GM18517 (cell line): ENCODE measurements at regions not wholly inside any gene's neighbourhood (a gene's known extent, or its start where the extent isn't known, plus 50 kb on each side); places are given as distances from the start of the nearest gene placed in this dataset.

Source experiments
- ATAC-seq: cut with Tn5 transposase; IDR thresholded peaks from one replicate; pipeline ENCODE4 v1.9.1; 2021; ENCODE audit warnings: mild to moderate bottlenecking, moderate library complexity; ENCODE audit not compliant: unreplicated experiment

DNA sequence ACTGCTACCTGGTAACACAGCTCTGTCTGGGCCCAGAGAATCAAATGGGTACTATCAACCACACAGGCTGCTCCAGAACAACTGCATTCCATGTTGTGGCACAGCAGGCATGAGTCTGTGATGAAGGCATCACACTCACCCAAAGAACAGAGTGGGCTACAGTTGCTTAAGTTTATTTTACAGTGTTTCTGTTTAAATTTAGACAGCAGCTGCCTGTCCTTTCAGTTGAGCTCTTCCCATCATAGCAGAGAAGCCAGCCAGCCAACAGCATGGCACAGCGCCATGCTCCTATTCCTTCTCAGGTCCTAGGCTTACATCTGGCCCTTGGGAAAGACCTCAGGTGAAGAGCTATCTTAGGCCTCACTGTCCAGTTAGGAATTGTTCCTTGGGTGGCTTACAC is 147.0 kb upstream of the FRMD6 start:
- ATAC-seq, result no peak

GRCh38 chr14:51507511-51507905 is 144.2 kb upstream of the FRMD6 start:
- ATAC-seq, result no peak

DNA sequence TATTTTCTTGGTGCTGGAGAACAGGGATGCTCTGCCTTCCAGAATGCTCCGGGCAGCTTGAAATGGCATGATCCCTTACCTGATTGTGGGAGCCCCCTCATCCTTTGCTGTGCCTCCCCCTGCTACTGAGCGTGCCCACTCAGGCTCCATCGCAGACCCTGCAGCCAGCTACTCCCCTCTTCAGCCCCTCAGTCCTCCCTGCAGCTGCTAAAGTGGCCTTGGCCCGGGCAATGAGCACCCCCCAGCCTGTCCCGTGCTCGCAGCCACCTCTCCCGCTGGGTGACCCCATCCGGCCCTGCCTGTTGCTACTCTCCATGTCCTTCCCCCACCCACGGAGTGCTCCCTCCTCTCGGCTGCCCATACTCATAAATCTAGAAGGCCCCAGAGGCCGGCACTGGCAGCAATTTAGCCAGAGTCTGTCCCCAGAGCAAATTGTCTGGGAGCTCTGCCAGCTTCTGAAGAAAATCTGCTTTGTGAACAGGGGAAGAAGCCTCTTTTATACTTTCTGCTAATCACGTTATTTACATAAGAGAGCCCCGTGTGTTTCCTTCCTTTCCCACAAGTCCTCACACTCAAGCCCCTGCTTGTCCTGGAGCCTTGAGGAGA is 143.7 kb upstream of the FRMD6 start:
- no peak for ATAC-seq

DNA sequence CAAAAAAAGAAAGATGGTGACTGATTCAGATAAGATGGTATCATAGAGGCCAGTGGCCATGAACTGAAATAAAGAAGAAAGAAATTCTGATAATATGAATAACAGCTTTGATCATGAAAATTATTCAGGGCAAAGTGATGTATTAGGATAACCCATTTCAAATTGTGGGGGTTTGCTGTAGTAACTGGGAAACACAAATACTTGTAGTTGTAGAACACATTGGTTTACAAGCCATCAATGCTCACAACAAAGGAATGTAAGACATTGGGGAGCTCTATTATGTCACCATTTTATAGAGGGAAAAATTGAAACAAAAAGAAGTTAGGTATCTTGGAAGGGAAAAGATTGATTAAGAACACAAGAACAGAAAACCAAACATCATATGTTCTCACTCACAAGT is 140.4 kb upstream of the FRMD6 start:
- ATAC-seq, result no peak

GRCh38 chr14:51512316-51512715 is 139.4 kb upstream of the FRMD6 start:
- ATAC-seq, result no peak

- ATAC-seq, result no peak
Observed at GRCh38 chr14:51513281-51513680, 138.4 kb upstream of the FRMD6 start.

DNA sequence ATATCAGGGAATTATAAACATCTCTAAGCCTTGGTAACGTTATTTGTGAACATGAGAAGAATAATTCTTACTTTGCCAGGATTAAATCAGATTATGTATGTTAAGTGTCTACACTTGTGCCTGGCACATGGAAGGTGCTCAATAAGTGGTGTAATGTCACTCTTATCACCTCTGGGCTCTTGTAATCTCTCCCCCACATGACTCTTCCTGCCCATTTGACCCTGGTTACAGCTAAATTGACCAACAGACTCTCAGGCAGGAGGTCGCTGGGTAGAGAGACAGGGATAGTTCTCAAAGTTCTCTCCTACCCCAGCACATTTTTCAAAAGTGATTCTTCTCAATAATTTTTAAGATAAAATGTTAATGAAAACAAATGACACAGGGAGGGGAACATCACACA is 137.8 kb upstream of the FRMD6 start:
- no peak for ATAC-seq

GRCh38 chr14:51515611-51516010 is 136.1 kb upstream of the FRMD6 start:
- no peak for ATAC-seq

GRCh38 chr14:51516706-51517395 is 134.9 kb upstream of the FRMD6 start:
- no peak for ATAC-seq

- no peak for ATAC-seq
Observed at GRCh38 chr14:51518280-51518679, 133.4 kb upstream of the FRMD6 start.

GRCh38 chr14:51518711-51519110 is 133.0 kb upstream of the FRMD6 start:
- ATAC-seq, result no peak

DNA sequence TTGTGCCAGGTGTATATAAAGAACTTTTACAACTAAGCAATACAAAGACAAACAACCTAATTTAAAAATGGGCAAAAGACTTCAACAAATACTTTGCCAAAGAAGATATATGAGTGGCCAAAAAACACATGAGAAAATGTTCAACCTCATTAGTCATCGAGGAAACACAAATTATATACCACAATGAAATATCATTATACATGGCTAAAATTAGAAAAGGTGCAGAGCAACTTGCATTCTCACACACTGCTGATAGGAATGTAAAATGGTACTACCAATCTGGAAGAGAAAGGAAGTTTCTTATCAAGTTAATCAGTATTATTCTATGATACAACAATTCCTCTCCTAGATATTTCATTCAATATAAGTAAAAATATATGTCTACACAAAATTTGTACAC is 131.6 kb upstream of the FRMD6 start:
- ATAC-seq, result no peak

DNA sequence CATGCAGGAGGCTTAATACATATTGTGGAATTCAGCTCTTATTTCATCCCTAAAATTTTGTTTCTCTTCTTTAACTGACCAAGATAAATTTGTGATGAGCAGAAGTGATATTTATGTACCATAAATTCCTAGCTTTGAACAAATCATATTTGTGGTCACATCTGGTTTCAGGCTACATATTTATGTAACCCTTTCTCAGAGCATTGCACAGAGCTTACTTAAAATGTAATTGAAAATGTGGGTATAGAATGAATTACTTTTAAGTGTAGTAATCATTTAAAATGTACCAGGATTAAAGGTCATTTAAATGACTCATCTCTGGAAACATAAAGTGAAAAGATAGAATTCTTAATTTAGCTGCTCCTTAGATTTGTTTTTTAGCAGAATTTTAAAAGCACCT is 129.9 kb upstream of the FRMD6 start:
- ATAC-seq, result no peak

- ATAC-seq, result no peak
Observed at GRCh38 chr14:51523243-51523642, 128.5 kb upstream of the FRMD6 start.

GRCh38 chr14:51525739-51526138 is 126.0 kb upstream of the FRMD6 start:
- no peak for ATAC-seq

DNA sequence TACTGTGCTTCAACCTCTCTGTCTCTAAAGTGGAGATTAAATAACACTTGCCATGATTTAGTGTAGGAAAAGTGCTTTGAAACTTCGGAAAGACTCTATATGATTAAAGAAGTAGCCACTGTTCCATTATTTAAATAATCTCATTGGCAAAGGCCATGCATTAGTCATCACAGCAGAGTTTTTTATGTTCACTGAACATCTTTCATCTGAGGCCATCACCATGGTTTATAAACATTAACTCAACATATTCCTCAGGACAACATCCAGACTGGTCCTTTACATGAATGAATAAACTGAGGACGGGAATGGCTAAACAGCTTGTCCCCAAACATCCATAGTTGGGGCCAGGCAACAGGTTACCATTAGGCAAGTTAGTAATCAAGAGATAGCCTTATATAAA is 124.6 kb upstream of the FRMD6 start:
- ATAC-seq, result no peak

GRCh38 chr14:51529736-51530135 is 122.0 kb upstream of the FRMD6 start:
- no peak for ATAC-seq

DNA sequence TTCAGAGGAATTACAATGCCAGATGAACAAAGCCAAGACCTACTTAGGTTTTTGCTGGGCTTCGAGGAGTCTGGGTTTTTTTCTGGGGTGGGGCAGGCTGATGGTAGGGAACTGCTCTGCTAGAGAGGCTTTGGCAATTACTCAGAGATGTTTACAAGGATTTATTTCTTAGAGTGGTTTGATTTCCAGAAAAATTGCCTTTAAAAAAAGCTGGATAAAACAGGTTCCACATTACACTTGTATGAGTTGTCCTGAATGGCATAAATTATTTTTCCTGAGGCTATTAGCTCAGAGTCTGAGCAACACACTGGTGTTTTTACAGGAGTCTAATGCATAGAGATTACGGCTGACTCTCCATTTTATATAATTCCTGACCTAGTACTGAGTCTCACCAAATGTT is 118.5 kb upstream of the FRMD6 start:
- ATAC-seq, result no peak

- ATAC-seq, result no peak
Observed at GRCh38 chr14:51533872-51534553, 117.7 kb upstream of the FRMD6 start.

- ATAC-seq, result no peak
Observed at GRCh38 chr14:51534610-51535011, 117.1 kb upstream of the FRMD6 start.

- ATAC-seq, result no peak
Observed at GRCh38 chr14:51535443-51536044, 116.2 kb upstream of the FRMD6 start.

DNA sequence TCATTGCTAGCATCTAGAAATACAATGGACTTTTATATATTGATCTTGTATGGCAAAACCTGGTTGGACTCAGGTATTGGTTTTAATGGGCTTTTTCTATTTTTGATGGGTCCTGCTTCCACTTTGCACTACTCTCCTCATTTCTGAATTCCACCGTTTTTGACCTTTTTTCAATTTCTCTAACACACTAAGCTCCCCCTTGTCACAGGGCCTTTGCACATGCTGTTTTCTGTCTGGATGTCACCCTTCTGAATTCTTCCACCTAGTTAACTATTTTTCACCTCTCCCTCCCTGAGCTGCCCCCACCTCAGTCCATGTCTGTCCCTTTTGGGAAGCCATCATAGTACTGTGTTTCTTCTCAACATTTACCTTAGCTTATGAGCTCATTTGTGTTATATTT is 112.7 kb upstream of the FRMD6 start:
- no peak for ATAC-seq
